GM21825 (cell line): ENCODE measurements at regions not wholly inside any gene's neighbourhood (a gene's known extent, or its start where the extent isn't known, plus 50 kb on each side); places are given as distances from the start of the nearest gene placed in this dataset.

Experiments
- ATAC-seq: cut with Tn5 transposase; IDR thresholded peaks from one replicate; pipeline ENCODE4 v1.9.1; 2021; ENCODE audit warnings: mild to moderate bottlenecking, moderate library complexity; ENCODE audit not compliant: unreplicated experiment

DNA sequence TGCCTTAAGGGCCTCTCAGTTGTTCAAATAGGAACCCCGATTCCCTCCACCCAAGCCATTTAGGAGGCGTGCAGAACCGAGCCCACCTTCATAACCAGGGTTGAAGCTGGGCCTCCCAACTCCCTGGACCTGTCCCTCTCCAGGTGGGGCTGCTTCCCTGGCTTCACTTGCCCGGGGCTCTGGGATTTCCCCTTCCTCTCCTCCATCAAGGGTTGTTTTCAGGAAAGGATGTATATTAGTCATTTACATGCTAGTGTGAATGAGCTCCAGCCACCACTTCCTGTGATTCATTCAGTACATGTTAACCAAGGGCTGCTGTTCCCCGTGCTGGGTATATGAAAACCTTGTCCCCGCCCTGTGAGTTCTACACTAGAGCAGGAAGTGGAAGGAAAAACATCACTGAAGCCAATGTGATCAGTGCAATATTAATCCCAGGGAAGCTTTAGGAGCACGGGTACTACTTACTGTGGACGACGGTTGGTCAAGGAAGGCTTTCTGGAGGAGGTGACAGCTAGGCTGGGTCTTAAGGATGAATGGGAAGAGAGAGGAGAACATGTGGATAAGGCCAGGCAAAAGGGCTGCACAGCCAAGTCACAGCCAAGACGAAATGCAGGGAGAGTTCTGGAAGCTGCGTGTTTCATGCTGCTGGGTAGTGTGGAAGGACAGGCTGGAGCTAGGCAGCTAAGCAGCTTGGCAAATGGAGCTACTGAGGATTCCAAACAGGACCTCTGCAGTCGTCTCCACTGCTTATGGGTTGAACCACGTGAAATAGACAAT is 150.1 kb upstream of the SHH start:
- ATAC-seq: no peak

DNA sequence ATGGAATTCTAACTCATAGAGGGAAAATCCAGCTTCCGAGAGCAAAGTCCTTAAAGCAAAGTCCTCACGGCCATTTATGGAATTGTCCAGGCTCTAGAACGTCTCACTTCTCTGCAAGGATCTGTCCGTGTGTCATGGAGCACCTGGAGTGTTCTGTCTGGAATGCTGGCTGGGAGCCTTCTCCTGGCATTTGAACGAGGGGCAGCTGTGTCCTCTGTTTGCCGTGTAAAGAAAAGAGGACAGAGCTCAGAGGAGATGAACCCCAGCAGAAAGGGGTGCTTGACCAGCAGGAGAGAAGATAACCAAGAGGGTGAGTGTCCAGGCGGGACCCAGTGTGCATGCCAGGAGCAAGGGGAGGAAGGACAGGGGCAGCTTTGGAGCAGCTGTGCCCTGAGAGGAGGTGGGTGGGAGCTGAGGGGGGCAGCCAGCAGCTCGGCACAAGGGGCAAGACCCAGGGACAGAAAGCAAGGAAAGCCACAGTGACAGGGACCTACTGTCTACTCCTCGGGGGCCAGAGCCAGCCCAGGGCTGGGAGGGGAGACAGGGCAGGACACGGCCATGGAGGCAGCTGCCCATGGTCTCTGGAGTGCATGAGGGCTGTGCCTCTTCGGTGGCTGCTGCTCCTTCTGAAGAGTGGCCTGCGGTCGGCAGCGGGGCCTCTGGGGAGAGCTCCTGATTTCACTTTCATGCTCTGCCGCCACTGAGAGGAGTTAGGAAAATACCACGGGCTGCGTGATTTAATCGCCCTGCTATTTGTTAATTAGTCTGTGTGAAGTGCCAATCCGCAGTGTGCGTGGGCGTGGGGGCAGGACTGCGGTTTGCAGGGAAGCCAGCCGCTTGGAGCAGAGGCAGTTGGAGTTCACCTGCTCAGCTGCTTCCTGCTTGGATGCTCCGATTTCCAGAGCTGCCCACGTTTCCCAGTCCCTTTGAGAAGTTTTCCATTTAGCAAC is 149.3 kb upstream of the SHH start:
- ATAC-seq: no peak

DNA sequence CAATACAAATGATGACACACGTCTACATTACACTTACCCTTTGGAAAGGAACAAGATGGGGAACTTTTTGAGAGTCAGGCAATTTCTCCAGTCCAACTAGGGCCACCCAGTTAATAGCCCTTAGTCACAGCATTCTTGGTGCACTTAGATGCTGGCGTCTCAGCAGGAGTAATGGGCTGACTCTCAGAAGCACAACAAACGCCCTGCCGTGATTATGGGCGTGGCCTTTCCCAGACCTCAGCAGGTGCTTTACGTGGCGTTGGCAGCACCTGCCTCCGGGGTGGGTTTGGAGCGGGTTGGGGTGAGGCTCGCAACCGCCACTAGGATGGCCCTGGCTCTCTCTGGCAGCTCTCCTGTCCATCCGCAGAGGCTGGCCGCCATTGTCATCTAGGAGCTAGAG is 147.6 kb upstream of the SHH start:
- no peak for ATAC-seq

- no peak for ATAC-seq
Observed at GRCh38 chr7:155956977-155957376, 144.7 kb upstream of the SHH start.

- no peak for ATAC-seq
Observed at GRCh38 chr7:155955367-155955635, 143.0 kb upstream of the SHH start.

DNA sequence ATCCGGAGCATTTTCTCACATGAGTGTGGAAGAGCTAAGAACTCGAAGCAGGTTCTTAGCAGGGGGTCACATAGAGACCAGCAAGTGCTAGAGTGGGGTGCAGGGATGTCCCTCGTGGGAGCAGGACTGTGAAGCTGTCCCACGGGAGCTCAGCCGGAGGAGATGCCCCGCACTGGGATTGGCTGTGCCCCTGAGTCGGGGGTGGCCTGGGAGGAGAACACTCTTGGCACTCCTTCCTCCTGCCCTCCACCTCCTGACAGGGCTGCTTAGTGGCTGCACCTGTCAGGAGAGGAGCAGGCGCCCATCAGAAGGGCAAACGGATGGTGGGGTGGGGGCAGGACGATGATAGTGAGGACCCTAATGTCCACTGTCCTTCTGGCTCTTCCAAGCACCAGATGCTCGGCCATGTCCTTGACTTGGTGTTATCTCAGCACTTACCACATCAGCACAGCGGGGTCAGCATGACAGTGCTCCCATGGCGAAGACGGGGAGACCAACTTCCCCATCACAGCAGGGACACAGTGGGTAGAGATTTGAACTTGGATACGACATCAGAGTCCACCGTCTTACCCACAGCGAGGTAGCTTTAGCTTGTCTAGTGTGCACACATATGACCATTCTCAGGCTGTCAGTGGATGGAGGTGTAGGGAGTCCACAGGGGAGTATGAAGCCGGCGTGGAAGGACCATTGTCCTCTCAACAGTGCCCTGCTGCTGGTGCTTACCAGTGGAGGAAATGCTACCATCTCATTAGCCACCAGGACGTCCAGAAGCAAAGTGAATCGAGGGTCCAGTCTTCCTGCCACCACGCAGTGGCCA is 142.5 kb upstream of the SHH start:
- ATAC-seq: no peak

DNA sequence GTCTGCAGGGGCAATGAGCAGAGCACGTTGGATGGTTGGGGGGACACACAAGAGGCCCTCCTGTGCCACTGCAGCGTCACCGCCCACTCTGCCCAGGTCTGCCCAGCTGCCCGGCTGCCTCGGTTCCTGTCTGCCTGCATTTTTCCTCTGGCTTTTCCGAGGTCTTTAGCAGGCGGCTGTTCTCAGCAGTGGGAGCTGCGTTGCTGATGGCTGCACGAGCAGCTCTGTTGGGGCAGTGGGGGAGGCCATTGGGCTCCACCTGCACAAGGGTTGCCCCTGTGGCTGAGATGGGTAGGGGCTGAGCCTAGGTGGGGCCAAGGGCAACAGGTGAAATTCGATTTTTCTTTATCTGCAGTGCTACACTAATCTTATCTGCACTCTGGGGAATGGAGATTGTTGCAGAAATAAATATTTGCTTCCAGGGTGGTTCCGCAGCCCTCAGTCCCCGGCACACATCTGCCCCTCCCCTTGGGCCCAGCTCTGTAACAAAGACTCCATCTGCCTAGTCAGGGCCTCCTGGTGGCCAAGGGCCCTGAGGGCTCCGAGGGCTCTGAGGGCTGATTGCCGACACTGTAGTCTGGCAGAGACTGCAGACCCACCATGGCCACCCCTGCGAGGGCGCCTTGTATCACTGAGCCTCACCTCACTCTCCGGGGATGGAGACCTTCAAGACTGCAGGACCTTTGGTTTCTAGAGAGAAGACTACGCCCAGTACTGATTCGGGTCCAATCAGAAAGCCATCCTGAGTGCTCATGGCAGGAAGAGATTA is 141.7 kb upstream of the SHH start:
- ATAC-seq: no peak

DNA sequence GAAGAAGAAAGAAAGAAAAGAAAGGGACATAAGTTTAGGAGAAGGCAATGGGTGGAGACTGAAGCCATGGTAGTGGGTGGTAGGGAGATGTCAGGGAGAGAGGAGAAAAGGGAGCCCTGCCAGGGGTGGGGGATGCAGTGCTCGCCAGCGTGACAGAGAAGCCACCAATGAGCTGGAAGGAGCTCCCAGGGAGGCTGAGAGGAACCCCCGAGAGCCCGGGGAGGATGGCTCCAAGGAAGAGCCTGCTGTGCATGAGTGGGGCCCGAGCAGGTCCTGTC is 141.2 kb upstream of the SHH start:
- ATAC-seq: no peak

- no peak for ATAC-seq
Observed at GRCh38 chr7:155951554-155952158, 139.4 kb upstream of the SHH start.

- no peak for ATAC-seq
Observed at GRCh38 chr7:155950898-155951553, 138.8 kb upstream of the SHH start.

DNA sequence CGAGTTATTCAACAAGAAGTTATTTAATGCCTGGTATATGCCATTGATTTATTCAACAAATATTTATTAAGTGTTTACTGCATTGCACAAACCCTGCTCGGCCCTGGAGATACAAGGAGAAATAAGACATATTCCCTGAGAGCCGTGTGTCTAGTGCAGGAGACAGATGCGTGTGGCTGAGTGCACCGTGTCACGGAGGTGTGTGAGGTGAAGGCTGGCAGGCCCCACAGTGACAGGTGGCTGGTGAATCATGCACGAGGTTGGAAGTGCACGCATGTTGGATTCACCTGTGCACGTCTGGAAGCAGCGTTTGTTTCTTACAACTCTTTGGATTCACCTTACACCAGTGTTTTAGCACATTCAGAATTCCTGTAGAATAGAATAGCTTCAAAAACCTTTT is 136.6 kb upstream of the SHH start:
- no peak for ATAC-seq

GRCh38 chr7:155948423-155948822 is 136.2 kb upstream of the SHH start:
- no peak for ATAC-seq

GRCh38 chr7:155947051-155947450 is 134.8 kb upstream of the SHH start:
- ATAC-seq: no peak

- ATAC-seq: no peak
Observed at GRCh38 chr7:155945670-155946325, 133.5 kb upstream of the SHH start.

DNA sequence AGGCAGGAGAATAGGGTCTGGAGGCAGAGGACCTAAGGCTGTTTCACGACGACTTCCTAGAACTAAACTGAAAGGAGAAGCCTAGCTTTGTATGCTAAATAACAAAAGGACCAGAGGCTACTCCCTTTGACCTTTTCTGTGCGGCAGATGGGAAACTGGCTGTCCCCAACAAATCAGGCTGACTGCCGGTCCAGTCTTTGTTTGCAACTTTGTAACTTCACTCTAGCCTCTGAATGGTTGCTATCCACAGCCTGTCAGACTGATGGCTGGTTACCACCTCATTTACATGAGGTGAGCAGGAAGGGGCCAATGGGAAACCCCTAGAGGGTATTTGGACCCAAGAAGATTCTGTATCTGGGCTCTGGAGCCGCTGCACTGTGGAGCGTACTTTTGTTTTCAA is 132.6 kb upstream of the SHH start:
- ATAC-seq: no peak

DNA sequence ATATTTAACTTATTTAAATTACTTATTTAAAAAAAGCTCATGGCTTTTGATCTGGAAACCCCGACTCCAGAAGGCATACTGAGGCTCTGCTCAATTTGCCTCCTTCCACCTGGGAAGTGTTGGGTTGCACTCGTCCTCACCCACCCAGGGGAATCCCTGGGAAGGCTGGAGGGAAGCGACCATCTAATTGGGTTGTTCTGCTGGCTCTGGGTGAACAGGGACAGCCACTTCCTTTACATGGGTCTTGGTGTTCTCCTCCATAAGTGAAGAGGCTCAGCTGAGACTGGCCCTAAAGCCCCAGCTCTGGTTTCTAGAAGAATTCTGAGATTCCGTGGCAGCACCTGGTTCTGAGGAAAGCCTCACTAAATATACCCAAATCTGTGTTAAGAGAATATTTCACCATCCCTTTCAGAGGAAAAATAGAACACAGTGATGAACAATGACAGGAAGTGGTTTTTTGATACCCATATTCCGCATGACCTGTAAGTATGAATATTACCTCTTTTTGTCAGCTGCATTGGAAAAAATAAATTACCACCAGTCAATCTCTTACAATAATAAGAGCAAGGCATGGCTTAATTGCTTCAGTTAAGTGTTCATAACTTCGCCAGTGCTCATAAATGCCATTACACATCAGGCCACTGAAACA is 131.1 kb upstream of the SHH start:
- no peak for ATAC-seq

DNA sequence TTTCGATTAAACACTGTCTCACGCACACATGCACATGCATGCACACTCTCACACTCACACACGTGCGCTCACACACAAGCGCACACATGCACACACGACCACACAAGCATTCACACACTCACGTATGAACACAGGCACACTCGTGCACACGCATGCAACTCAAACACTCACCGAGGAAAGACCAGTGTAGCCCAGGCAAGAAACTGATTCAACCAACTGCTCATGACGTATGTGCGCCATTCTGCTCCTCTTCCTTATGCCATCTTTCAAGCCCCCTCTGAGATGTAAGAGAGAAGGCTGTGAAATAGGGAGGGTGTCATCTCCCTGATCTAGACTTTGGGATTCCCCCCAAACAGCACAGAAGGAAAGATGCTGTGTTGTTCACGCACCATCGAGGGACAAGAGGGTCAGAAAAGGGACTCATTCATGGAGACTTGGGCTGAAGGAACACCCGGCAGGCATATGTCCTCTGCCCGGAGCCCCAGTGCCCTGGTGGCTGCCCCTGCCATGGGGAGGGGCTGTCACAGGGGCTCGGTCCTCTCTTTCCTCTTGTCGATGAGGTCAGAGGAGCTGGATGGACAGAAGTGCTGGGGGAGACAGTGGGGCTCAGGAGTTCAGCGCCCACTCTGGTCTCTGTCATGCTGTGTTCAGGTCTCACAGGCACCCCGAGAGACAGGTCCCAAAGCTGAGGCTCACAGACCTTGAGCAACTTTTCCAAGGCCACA is 130.1 kb upstream of the SHH start:
- no peak for ATAC-seq

- ATAC-seq: no peak
Observed at GRCh38 chr7:155941688-155942087, 129.4 kb upstream of the SHH start.
